Loucy (cell line): ENCODE measurements at regions not wholly inside any gene's neighbourhood (a gene's known extent, or its start where the extent isn't known, plus 50 kb on each side); places are given as distances from the start of the nearest gene placed in this dataset.

Source experiments
- H2AFZ ChIP-seq: fragments of 200-600 bp; sonication (generic); 2 replicates; pipeline ENCODE4 v1.6.0; 2016; ENCODE audit warnings: antibody characterized with exemption, mild to moderate bottlenecking, low read length, moderate library complexity
- H3F3A ChIP-seq: fragments of 200-600 bp; 2 replicates; pipeline ENCODE4 v1.6.0; 2016; ENCODE audit warnings: antibody characterized with exemption, low read depth, mild to moderate bottlenecking
- H3K27me3 ChIP-seq: fragments of 200-600 bp; sonication (generic); 2 replicates; pipeline ENCODE4 v1.6.1; 2014; ENCODE audit warnings: low read length, mild to moderate bottlenecking; ENCODE audit not compliant: insufficient read depth, poor library complexity, severe bottlenecking
- H3K36me3 ChIP-seq: fragments of 200-600 bp; sonication (generic); 2 replicates; pipeline ENCODE4 v1.6.1; 2016; ENCODE audit warnings: low read length; ENCODE audit not compliant: insufficient read depth
- H3K4me1 ChIP-seq: fragments of 200-600 bp; sonication (generic); 2 replicates; pipeline ENCODE4 v1.5.1; 2014; ENCODE audit warnings: low read length, mild to moderate bottlenecking; ENCODE audit not compliant: insufficient read depth, poor library complexity, severe bottlenecking
- H3K4me2 ChIP-seq: fragments of 200-600 bp; sonication (generic); 2 replicates; pipeline ENCODE4 v1.6.0; 2014; ENCODE audit warnings: antibody characterized with exemption, low read length, low read depth, mild to moderate bottlenecking; ENCODE audit not compliant: poor library complexity, severe bottlenecking
- H3K4me3 ChIP-seq: fragments of 200-600 bp; sonication (generic); 2 replicates; pipeline ENCODE4 v1.5.1; 2014; ENCODE audit warnings: low read length, mild to moderate bottlenecking, mixed read lengths; ENCODE audit not compliant: poor library complexity, severe bottlenecking
- H3K79me2 ChIP-seq: fragments of 200-600 bp; sonication (generic); 2 replicates; pipeline ENCODE4 v1.6.1; 2014; ENCODE audit warnings: low read length; ENCODE audit not compliant: insufficient read depth
- H3K9ac ChIP-seq: fragments of 200-600 bp; sonication (generic); 2 replicates; pipeline ENCODE4 v1.6.0; 2014; ENCODE audit warnings: mild to moderate bottlenecking, low read depth, low read length, moderate library complexity; ENCODE audit not compliant: poor library complexity, severe bottlenecking
- H3K9me2 ChIP-seq: fragments of 200-600 bp; sonication (generic); replicated peaks from 2 replicates; pipeline ENCODE4 v1.6.1; 2016; ENCODE audit warnings: low read depth, low read length, mixed read lengths
- H3K9me3 ChIP-seq: fragments of 200-600 bp; sonication (generic); 2 replicates; pipeline ENCODE4 v1.6.1; 2014; ENCODE audit warnings: mild to moderate bottlenecking, antibody characterized with exemption, low read length, low read depth; ENCODE audit not compliant: insufficient read depth
- H4K20me1 ChIP-seq: fragments of 200-600 bp; sonication (generic); 2 replicates; pipeline ENCODE4 v1.6.0; 2014; ENCODE audit warnings: antibody characterized with exemption, low read length, mild to moderate bottlenecking; ENCODE audit not compliant: insufficient read depth, poor library complexity, severe bottlenecking
- CTCF ChIP-seq: fragments of 200-600 bp; sonication (generic); conservative IDR thresholded peaks from 2 replicates; pipeline ENCODE4 v1.5.1; 2014; ENCODE audit warnings: mild to moderate bottlenecking, antibody characterized with exemption, low read length
- EZH2phosphoT487 ChIP-seq: fragments of 200-600 bp; IDR thresholded peaks from 2 replicates; pipeline ENCODE4 v1.6.1; 2018; ENCODE audit warnings: antibody characterized with exemption, mild to moderate bottlenecking, moderate library complexity, borderline replicate concordance

GRCh38 chr7:155959894-155960293 lies 147.6 kb upstream of the SHH start:
- Histone ChIP-seq H3K79me2 (no peaks in the 10 kb centered on the region), H4K20me1 (no peaks in the 10 kb centered on the region), H3K9me2 (no peaks in the 10 kb centered on the region), H3K9me3 (no peaks in the 10 kb centered on the region; the same call in none of the 2 replicates), H3K36me3 (no peaks in the 10 kb centered on the region), H3K27me3 (no peaks in the 10 kb centered on the region), H3K4me1 (no peaks in the 10 kb centered on the region), H3K9ac (no peak overlapping the region), H3K4me3 (no peak overlapping the region), H3F3A (no peaks in the 10 kb centered on the region), H2AFZ (no peak overlapping the region), H3K4me2 (no peak overlapping the region)
- TF ChIP-seq EZH2phosphoT487 (no peak), CTCF (no peak)

- Histone ChIP-seq H3K79me2 (no peaks in the 10 kb centered on the region), H2AFZ (no peak overlapping the region), H3F3A (no peaks in the 10 kb centered on the region), H3K4me3 (no peak overlapping the region), H3K27me3 (no peaks in the 10 kb centered on the region), H3K9ac (no peak overlapping the region), H3K9me3 (peaks cover 7% of the 10 kb centered on the region), H3K9me2 (no peaks in the 10 kb centered on the region), H3K4me1 (no peaks in the 10 kb centered on the region), H3K36me3 (no peaks in the 10 kb centered on the region), H3K4me2 (no peak overlapping the region), H4K20me1 (no peaks in the 10 kb centered on the region)
- no peak for TF ChIP-seq EZH2phosphoT487
These were observed 144.7 kb upstream of the SHH start for GRCh38 chr7:155956977-155957376.

GRCh38 chr7:155955367-155955635 lies 143.0 kb upstream of the SHH start:
- Histone ChIP-seq H3K4me1 (no peaks in the 10 kb centered on the region), H3K79me2 (no peaks in the 10 kb centered on the region), H3F3A (no peaks in the 10 kb centered on the region), H3K4me2 (no peak overlapping the region), H2AFZ (no peak overlapping the region), H3K36me3 (no peaks in the 10 kb centered on the region), H3K9me2 (no peaks in the 10 kb centered on the region), H3K9me3 (peaks cover 11% of the 10 kb centered on the region), H3K4me3 (no peak overlapping the region), H3K9ac (no peak overlapping the region), H4K20me1 (no peaks in the 10 kb centered on the region), H3K27me3 (no peaks in the 10 kb centered on the region)
- TF ChIP-seq EZH2phosphoT487 (no peak), CTCF (no peak)

- Histone ChIP-seq H3F3A (no peaks in the 10 kb centered on the region), H3K27me3 (no peaks in the 10 kb centered on the region)
These were observed 142.5 kb upstream of the SHH start for GRCh38 chr7:155954550-155955366.

More at GRCh38 chr7:155954550-155955366, 142.5 kb upstream of the SHH start:
- Histone ChIP-seq H4K20me1 (no peaks in the 10 kb centered on the region), H3K36me3 (no peaks in the 10 kb centered on the region), H3K9me2 (no peaks in the 10 kb centered on the region), H3K9me3 (peaks cover 11% of the 10 kb centered on the region), H3K4me3 (no peak overlapping the region), H3K79me2 (no peaks in the 10 kb centered on the region), H3K9ac (no peak overlapping the region), H3K4me1 (no peaks in the 10 kb centered on the region), H2AFZ (no peak overlapping the region), H3K4me2 (no peak overlapping the region)
- TF ChIP-seq CTCF (no peak), EZH2phosphoT487 (no peak)
